DOHH2 (cell line): ENCODE measurements at regions not wholly inside any gene's neighbourhood (a gene's known extent, or its start where the extent isn't known, plus 50 kb on each side); places are given as distances from the start of the nearest gene placed in this dataset.

Experiments used
- CTCF ChIP-seq: fragments of 200-600 bp; sonication (generic); IDR thresholded peaks from one replicate; pipeline ENCODE4 v1.5.1; 2014; ENCODE audit warnings: antibody characterized with exemption, mild to moderate bottlenecking, low read depth, low read length; ENCODE audit not compliant: poor library complexity, severe bottlenecking
- EZH2phosphoT487 ChIP-seq: fragments of 200-600 bp; sonication (generic); IDR thresholded peaks from 2 replicates; pipeline ENCODE4 v1.6.1; 2017; ENCODE audit warnings: borderline replicate concordance, mild to moderate bottlenecking, antibody characterized with exemption, low read length, moderate library complexity, mixed read lengths

GRCh38 chr6:165978476-165978875 is 189.2 kb downstream of the TBXT start:
- no peak for TF ChIP-seq CTCF
- no peak for TF ChIP-seq EZH2phosphoT487
